Fibroblast of skin of right biceps (primary cell): ENCODE measurements at regions not wholly inside any gene's neighbourhood (a gene's known extent, or its start where the extent isn't known, plus 50 kb on each side); places are given as distances from the start of the nearest gene placed in this dataset.
"Not testable (repeated sequence)": the region's sequence is repeated elsewhere in the genome, so short reads cannot be mapped to it uniquely, and the experiment has no call there.

Source experiments
- DNase-seq: peaks from one replicate; pipeline ENCODE4 v3.0.0-alpha.2; 2013

DNA sequence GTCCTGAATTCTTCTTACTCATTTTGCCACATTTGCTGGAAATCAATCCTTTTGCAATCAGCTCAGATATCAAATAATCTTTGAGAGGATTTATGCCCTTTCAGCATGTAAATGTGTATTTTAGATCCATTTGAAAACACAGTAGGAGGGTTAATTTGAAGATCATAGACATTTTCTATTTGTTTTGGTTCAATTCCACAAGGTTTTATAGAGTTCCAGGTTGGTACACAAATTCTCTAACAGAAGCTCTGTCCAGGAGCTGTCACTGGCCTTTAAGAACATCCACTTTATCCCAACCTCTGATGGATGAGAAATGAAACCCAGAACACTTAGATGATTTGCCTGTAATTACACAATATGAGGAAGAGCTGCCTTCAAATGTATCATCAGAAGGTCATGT, 157.3 kb upstream of the CHAC2 start:
- no peak for DNase-seq

- DNase-seq = no peak
Observed at GRCh38 chr2:53609551-53609950, 158.1 kb upstream of the CHAC2 start.

- DNase-seq = no peak
Observed at GRCh38 chr2:53608293-53608692, 159.3 kb upstream of the CHAC2 start.

GRCh38 chr2:53600815-53601214, 166.8 kb upstream of the CHAC2 start:
- DNase-seq = peak; percentile 12

- not testable (repeated sequence) for DNase-seq
Observed at GRCh38 chr2:53586733-53587612, 180.6 kb upstream of the CHAC2 start.

DNA sequence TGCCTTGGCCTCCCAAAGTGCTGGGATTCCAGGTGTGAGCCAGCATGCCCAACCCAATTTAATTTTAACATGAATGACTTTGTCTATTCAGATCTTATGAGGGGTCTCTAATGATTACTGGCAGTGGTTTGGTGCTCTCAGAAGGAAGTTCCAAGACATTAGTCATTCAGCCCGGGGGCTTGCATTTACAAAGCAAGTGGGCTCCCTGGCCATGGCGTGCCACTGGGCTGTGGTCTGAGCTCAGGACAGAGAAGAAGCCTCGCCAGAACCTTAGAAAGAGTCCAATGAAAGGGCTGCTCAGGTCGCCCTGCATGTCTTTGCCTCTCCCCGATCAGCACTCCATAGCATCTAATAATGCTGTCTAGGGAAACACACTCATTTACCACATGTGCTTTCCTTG, 182.6 kb upstream of the CHAC2 start:
- no peak for DNase-seq

DNA sequence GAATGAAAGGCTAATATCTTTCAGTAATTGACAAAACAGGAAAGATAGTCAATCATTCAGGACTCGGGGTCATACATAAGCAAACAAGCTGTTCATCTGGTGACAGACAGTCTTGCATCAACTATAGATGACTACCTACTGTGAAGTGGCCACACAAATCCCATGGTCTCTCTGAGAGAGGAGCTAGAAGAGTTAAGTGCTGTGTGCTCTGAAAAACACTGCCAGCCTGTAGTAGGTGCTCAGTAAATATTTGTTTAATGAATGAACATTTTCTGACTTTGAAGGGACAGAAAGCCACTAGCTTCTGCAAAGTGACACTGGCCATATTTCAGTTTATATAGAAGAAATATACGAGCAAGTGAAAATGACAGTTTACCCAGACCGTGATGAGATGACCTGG, 184.0 kb upstream of the CHAC2 start:
- no peak for DNase-seq

DNA sequence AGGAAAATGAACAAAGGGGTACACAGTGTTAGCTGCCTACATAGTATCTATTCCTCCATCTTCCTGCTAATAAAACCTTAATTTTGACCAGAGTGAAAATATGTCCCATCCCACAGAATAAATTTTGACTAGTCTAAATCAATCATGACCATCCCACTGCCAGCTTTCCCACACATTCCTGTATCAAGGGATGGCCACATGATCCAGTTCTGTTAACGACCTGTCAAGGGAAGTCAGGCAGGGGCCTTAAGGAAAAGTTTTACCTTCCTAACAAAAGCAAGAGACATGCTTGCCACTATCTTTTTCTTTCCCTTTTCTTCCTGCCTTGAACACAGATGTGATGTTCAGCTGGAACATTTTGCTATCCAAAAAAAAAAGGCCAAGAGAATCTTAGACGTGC, 185.0 kb upstream of the CHAC2 start:
- DNase-seq = no peak

DNA sequence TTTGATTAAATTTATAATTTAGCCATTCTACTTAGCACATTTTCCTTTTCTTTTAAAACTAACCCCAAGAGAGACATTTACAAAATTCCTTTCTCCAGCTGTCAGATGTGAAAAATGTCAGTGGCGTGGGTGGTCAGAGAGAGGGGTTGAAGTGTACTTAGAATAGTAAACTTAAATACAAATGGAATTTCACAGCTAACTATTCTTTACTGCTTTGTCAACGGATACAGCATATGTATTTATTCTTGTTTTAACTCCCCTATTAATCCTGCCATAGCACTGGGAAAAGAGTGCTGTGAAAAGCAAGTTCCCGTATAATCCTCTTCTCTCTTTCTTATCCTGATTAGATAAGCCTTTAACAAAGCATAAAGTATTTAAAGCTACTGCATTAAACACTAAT, 191.4 kb upstream of the CHAC2 start:
- DNase-seq = peak; percentile 8

DNA sequence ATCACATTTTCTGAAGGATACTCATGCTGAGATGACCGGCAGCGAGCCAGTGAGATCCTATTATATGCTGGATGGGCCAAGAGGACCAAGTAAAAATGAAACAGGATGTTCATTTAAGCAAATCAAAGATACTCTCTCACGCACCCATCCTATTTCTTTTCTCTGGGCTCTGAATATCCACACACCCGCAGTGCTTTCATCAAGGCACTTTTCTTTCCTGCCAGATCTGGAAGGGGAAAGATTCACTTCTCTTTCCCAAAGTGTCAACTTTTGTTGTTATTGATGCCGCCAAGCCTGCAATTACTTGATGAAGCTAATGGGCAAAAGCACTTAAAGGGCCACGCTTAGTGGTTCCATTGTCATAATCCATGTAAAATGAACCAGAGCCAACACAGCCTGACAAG, 191.9 kb upstream of the CHAC2 start:
- no peak for DNase-seq

- DNase-seq = no peak
Observed at GRCh38 chr2:53572696-53573095, 194.9 kb upstream of the CHAC2 start.

DNA sequence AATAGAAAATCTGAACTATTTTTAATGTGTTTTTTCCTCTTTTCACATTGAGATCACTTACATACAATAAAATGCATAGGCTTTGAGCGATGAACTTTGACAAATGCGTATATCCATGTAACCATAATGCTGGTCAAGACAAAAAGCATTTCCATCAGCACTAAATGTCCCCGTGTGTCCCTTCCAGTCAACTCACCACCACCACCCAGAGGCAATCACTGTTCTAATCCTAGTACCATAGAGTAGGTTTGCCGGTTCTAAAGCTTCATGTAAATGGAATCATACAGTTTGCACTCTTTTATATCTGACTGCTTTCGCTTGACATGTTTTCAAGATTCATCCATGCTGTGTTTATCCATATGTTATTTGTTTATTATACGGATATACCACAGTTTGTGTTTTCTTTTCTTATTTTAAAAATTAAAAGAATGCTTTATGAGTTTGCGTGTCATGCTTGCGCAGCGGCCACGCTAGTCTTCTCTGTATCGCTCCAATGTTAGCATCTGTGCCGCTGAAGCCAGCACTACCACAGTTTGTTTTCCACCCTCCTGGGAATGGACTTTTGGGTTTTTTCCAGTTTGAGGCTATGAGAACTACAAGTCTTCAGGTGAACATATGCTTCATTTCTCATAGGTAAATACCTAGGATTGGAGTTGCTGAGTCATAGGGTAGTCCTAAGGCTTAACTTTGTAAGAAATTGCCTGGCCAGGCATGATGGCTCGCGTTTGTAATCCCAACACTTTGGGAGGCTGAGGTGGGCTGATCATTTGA, 197.5 kb upstream of the CHAC2 start:
- DNase-seq = no peak

DNA sequence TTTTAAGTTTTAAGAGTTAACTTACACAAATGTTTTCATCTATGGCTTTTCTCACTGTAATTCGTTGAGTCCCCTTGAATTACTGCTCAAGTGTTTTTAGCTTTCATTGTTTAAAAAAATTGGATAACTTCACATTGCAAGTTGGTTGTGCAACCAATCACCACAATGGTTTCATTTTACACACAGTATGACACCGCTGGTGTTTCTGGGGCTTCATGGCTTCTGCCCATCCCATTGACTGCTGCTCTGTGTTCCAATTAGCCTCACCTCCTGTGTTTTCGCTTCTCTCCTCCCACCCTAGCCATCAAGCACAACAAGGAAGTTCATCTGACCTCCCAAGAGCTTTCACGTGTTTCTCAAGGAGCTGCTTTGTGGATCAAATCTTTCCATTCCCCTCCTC, 199.1 kb upstream of the CHAC2 start:
- DNase-seq = no peak

DNA sequence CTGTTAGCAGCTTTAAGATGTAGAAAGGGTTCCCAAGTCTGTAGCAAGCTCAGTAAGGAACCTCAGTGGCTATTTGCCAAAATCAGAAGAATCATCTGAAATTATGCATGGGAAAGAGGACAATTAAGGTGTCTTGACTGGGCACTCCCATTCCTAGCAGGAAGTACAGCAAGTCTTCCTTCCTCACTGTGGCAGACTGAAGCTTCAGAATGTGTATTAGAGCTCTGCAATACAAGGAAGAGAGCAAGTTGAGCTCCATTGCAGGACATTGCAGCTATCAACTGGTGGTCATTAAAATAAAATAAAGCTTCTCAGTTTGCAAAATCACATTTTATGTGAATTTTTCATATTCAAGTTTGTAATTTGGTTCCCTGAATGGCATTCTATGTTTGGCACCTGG, 200.5 kb upstream of the CHAC2 start:
- no peak for DNase-seq

- no peak for DNase-seq
Observed at GRCh38 chr2:53562407-53562806, 205.2 kb upstream of the CHAC2 start.

- no peak for DNase-seq
Observed at GRCh38 chr2:53561155-53561554, 206.4 kb upstream of the CHAC2 start.

DNA sequence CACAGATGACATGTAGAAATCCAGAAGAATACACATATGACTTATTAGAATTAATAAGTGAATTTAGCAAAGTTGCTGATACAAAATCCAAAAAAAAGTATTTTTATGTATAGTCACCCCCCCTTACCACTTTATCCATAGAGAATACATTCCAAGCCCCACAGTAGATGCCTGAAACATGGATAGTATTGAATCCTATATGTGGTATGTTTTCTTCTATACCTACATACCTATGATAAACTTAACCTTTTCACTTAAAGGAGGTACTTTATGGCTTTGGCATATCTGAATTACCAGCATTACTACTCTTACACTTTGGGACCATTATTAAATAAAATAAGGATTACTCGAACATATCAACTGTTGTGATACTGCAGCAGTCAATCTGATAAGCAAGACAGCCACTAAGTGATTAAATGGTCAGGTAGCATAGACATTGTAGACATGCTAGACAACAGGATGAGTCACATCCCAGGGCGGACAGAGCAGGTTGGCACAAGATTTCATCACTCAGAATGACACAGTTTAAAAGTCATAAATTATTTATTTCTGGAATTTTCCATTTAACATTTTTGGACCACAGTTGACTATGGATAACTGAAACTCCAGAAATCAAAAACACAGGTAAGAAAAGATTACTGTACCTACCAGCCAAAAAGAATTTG, 208.2 kb upstream of the CHAC2 start:
- DNase-seq = no peak

DNA sequence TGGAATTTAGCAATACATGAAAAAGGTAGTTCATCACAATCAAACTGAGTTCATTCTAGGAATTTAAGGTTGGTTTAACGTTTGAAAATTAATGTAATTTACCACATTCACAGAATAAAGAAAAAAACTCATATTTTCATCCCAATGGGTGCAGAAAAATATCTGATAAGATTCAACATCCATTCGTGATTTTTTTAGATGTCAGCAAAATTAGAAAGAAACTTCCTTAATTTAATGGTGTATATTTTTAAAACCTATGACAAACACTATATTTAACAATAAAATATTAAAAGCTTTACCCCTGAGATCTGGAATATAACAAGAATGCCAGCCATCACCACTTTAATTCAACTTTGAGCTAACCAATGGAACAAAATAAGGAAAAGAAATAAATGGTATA, 208.7 kb upstream of the CHAC2 start:
- no peak for DNase-seq

- DNase-seq = no peak
Observed at GRCh38 chr2:53549497-53549896, 218.1 kb upstream of the CHAC2 start.

DNA sequence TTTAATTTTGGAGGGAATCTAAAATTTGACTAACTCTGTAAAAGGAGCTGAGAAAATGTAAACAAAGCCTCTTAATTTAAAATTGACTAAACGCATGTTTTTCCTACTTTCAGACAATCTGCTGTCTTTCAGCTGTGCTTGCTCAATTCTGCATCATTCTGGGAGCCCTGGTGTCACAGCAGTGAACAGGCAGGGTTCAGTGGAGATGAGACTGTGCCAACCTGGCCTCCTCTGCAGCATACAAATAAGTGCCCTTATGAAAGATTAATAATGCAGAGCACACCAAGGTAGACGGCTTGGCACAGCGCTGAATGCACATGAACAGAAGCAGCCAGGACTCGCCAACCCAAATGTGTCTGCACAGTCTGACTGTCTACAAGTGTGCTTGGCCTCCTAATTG, 222.0 kb upstream of the CHAC2 start:
- DNase-seq = no peak

GRCh38 chr2:53544871-53545558, 222.6 kb upstream of the CHAC2 start:
- no peak for DNase-seq

GRCh38 chr2:53543083-53543482, 224.5 kb upstream of the CHAC2 start:
- no peak for DNase-seq
